OCI-LY1 (cell line): ENCODE measurements at regions not wholly inside any gene's neighbourhood (a gene's known extent, or its start where the extent isn't known, plus 50 kb on each side); places are given as distances from the start of the nearest gene placed in this dataset.

Experiments
- H2AFZ ChIP-seq: fragments of 200-600 bp; sonication (generic), shearing (Covaris generic); 2 replicates; pipeline ENCODE4 v1.6.0; 2014; ENCODE audit warnings: antibody characterized with exemption, mild to moderate bottlenecking, low read length
- H3F3A ChIP-seq: fragments of 200-600 bp; sonication (generic), shearing (Covaris generic); 2 replicates; pipeline ENCODE4 v1.6.0; 2014; ENCODE audit warnings: mild to moderate bottlenecking, antibody characterized with exemption, low read length, moderate library complexity; ENCODE audit not compliant: insufficient read depth
- H3K27ac ChIP-seq: fragments of 200-600 bp; sonication (generic); 2 replicates; pipeline ENCODE4 v1.5.1; 2014; ENCODE audit warnings: low read length, mixed run types, mild to moderate bottlenecking, low read depth; ENCODE audit not compliant: poor library complexity, severe bottlenecking
- H3K27me3 ChIP-seq: fragments of 200-600 bp; sonication (generic); 2 replicates; pipeline ENCODE4 v1.6.0; 2014; ENCODE audit warnings: antibody characterized with exemption, mild to moderate bottlenecking, low read length, moderate library complexity; ENCODE audit not compliant: insufficient read depth
- H3K36me3 ChIP-seq: fragments of 200-600 bp; sonication (generic); 2 replicates; pipeline ENCODE4 v1.6.1; 2014; ENCODE audit warnings: mild to moderate bottlenecking, antibody characterized with exemption, low read length, moderate library complexity, mixed read lengths; ENCODE audit not compliant: insufficient read depth
- H3K4me1 ChIP-seq: fragments of 200-600 bp; sonication (generic); 2 replicates; pipeline ENCODE4 v1.5.1; 2014; ENCODE audit warnings: mild to moderate bottlenecking, low read length, moderate library complexity; ENCODE audit not compliant: insufficient read depth, severe bottlenecking
- H3K4me2 ChIP-seq: fragments of 200-600 bp; sonication (generic), shearing (Covaris generic); 2 replicates; pipeline ENCODE4 v1.6.1; 2014; ENCODE audit warnings: low read length
- H3K4me3 ChIP-seq: fragments of 200-600 bp; sonication (generic); 2 replicates; pipeline ENCODE4 v1.5.1; 2014; ENCODE audit warnings: low read length, low read depth, mild to moderate bottlenecking, mixed read lengths; ENCODE audit not compliant: poor library complexity, severe bottlenecking
- H3K79me2 ChIP-seq: fragments of 200-600 bp; shearing (Covaris generic); 2 replicates; pipeline ENCODE4 v1.6.1; 2016; ENCODE audit warnings: mixed run types, low read length, mixed read lengths; ENCODE audit not compliant: insufficient read depth
- H3K9ac ChIP-seq: fragments of 200-600 bp; sonication (generic), shearing (Covaris generic); 2 replicates; pipeline ENCODE4 v1.6.1; 2014; ENCODE audit warnings: mild to moderate bottlenecking, low read length, mixed read lengths
- H3K9me2 ChIP-seq: fragments of 200-600 bp; sonication (generic), shearing (Covaris generic); 2 replicates; pipeline ENCODE4 v1.6.1; 2014; ENCODE audit warnings: low read depth, mild to moderate bottlenecking, low read length, mixed read lengths
- H3K9me3 ChIP-seq: fragments of 200-600 bp; shearing (Covaris generic); 2 replicates; pipeline ENCODE4 v1.6.1; 2014; ENCODE audit warnings: low read length, mixed read lengths
- H4K20me1 ChIP-seq: fragments of 200-600 bp; sonication (generic), shearing (Covaris generic); 2 replicates; pipeline ENCODE4 v1.6.0; 2016; ENCODE audit warnings: mild to moderate bottlenecking, low read length; ENCODE audit not compliant: insufficient read depth
- CTCF ChIP-seq: fragments of 200-600 bp; sonication (generic), shearing (Covaris generic); IDR thresholded peaks from 2 replicates; pipeline ENCODE4 v1.5.1; 2017; ENCODE audit warnings: mild to moderate bottlenecking, antibody characterized with exemption, low read length, moderate library complexity, mixed read lengths
- EZH2 ChIP-seq: fragments of 200-600 bp; sonication (generic), shearing (Covaris generic); IDR thresholded peaks from 2 replicates; pipeline ENCODE4 v1.8.0; 2017; ENCODE audit warnings: borderline replicate concordance, mixed run types, mild to moderate bottlenecking, antibody characterized with exemption, low read length, moderate library complexity, mixed read lengths

DNA sequence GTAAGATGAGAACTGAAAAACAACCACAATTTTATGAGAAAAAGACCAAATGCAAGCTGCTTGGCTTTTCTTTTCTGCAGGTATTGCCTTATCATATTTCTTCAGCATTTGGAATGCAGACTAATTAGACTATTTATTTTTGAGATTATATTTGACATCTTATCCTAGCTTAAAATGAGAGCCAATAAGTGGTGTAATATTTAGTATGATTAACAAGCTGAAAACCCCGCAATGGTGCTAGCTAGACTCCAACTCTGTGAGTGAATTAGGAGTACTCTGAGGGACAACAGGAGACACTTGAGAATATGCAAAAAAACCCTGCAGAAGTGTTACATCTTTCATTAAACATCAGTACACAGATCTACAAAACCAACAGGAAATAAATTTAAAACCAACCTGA, 180.3 kb upstream of the MEOX2 start:
- no peak for TF ChIP-seq CTCF
- TF ChIP-seq EZH2, result no peak
- H3K9me3 ChIP-seq, result no peaks in the 10 kb centered on the region
- no peaks in the 10 kb centered on the region for H4K20me1 ChIP-seq
- H3K9me2 ChIP-seq, result no peaks in the 10 kb centered on the region
- H3K36me3 ChIP-seq, result no peaks in the 10 kb centered on the region
- H3K4me3 ChIP-seq, result no peak overlapping the region
- no peak overlapping the region for H3K27ac ChIP-seq
- no peak overlapping the region for H3K9ac ChIP-seq
- no peak overlapping the region for H3K4me2 ChIP-seq
- no peaks in the 10 kb centered on the region for H3K79me2 ChIP-seq
- no peak overlapping the region for H2AFZ ChIP-seq
- no peaks in the 10 kb centered on the region for H3K27me3 ChIP-seq
- H3F3A ChIP-seq, result no peaks in the 10 kb centered on the region
- H3K4me1 ChIP-seq, result no peaks in the 10 kb centered on the region

DNA sequence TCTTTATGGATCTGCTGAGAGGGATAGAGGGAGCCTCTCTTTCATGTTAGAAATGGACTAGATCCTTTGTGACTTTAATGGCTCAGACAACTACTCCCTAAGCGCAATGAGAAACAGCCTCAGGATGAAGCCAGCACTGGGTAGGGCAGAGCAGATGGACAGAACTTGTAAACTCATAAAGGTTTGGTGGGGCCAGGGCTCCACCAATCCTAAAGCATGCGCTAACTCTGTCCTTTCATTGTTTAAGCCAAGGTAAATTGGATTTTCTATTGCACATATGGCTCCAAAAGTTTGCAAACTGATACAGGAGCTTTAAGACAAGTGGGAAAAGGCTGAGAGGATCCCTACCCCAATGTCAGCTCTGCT, 178.1 kb upstream of the MEOX2 start:
- Histone ChIP-seq H2AFZ (no peak overlapping the region), H3K27me3 (no peaks in the 10 kb centered on the region), H3K4me3 (no peak overlapping the region), H4K20me1 (no peaks in the 10 kb centered on the region), H3K27ac (no peak overlapping the region), H3K9ac (no peak overlapping the region), H3K36me3 (no peaks in the 10 kb centered on the region), H3K9me2 (no peaks in the 10 kb centered on the region), H3K79me2 (no peaks in the 10 kb centered on the region), H3K9me3 (no peaks in the 10 kb centered on the region), H3K4me1 (no peaks in the 10 kb centered on the region), H3K4me2 (no peak overlapping the region), H3F3A (no peaks in the 10 kb centered on the region)
- no peak for TF ChIP-seq EZH2
- no peak for TF ChIP-seq CTCF

DNA sequence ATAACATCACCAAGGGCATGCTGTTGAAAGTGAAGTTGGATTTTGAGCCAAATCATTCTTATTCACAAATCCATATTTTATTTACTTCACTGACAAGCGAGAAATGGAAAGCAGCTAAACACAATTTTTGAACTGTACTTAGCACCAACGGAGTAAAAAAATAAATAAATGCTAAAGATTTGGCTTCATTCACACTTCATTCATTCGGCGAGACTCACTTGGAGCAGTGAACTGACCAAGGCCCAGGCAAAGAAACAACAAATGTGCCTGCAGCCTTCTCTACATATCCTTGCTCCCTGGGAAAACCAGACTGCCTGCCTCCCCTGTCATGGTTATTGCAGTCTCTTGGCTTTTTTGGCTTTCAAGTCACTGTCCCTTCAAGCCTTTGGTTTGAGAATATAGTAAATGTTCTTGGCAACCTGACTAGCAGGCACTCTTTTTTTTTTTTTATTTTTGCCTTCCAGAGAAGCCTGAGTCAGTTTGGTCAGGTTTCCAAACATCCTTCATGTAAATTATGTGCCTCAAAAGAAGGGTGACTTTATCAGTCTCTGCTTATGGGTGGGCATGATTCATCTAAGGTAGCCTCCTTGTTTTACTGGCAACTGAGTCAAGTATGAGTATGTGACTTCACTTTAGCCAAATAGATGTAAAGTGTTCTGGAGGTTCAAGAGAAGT, 177.6 kb upstream of the MEOX2 start:
- no peak for TF ChIP-seq EZH2
- no peak for TF ChIP-seq CTCF
- Histone ChIP-seq H3K9me3 (no peaks in the 10 kb centered on the region), H4K20me1 (no peaks in the 10 kb centered on the region), H3K36me3 (no peaks in the 10 kb centered on the region), H3K27ac (no peak overlapping the region), H3K9me2 (no peaks in the 10 kb centered on the region), H3K27me3 (no peaks in the 10 kb centered on the region), H2AFZ (no peak overlapping the region), H3F3A (no peaks in the 10 kb centered on the region), H3K4me2 (no peak overlapping the region), H3K4me1 (no peaks in the 10 kb centered on the region), H3K79me2 (no peaks in the 10 kb centered on the region), H3K9ac (no peak overlapping the region), H3K4me3 (no peak overlapping the region)
